HFFc6 (cell line): ENCODE measurements at regions not wholly inside any gene's neighbourhood (a gene's known extent, or its start where the extent isn't known, plus 50 kb on each side); places are given as distances from the start of the nearest gene placed in this dataset.

ENCODE experiments used
- DNase-seq: peaks from one replicate; pipeline ENCODE4 v3.0.0-alpha.2; 2018
- H3K27ac Mint-ChIP-seq: 2 replicates; pipeline ENCODE4 v1.8.0; 2020; ENCODE audit warnings: mild to moderate bottlenecking, mixed read lengths
- H3K27me3 Mint-ChIP-seq: 2 replicates; pipeline ENCODE4 v1.8.0; 2021; ENCODE audit warnings: mild to moderate bottlenecking, moderate library complexity, mixed read lengths; ENCODE audit not compliant: insufficient read depth
- H3K36me3 Mint-ChIP-seq: 2 replicates; pipeline ENCODE4 v1.8.0; 2021; ENCODE audit warnings: low read depth, mixed read lengths
- H3K4me1 Mint-ChIP-seq: 2 replicates; pipeline ENCODE4 v1.8.0; 2020; ENCODE audit warnings: low read depth, mixed read lengths
- H3K4me3 Mint-ChIP-seq: 2 replicates; pipeline ENCODE4 v1.8.0; 2020; ENCODE audit warnings: mild to moderate bottlenecking, moderate library complexity, mixed read lengths
- H3K9me3 Mint-ChIP-seq: 2 replicates; pipeline ENCODE4 v1.8.0; 2020; ENCODE audit warnings: mild to moderate bottlenecking, mixed read lengths
- TF ChIP-seq, protein P1 (sequence below): fragments of 200-600 bp; sonication (generic); IDR thresholded peaks from 2 replicates; pipeline ENCODE4 v1.5.0; 2021; ENCODE audit warnings: antibody characterized with exemption, mild to moderate bottlenecking

DNA sequence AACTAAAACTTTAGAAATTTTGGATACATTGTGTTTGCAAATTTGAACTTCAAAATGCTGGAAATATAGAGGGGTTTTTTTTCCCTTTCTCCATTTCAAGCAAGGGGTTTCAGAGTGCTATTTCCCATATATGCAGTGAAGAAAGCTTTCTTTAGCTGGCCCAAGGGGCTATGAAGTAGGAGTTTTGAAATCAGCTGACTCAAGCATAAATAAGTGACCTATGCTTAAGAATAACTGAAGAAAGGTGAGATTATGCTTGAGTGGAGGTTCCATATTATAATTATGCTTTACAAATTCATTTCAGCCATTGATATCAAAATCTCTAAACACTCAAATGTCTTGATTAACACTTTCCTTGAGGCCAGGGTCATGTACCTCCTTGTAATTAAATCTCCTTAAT lies 51.0 kb upstream of the RBBP8 start:
- no peak for DNase-seq
- no peak overlapping the region for H3K4me3 Mint-ChIP-seq
- H3K27ac Mint-ChIP-seq, result no peak overlapping the region
- no peaks in the 10 kb centered on the region for H3K4me1 Mint-ChIP-seq
- H3K9me3 Mint-ChIP-seq, result no peaks in the 10 kb centered on the region
- H3K36me3 Mint-ChIP-seq, result no peaks in the 10 kb centered on the region
- H3K27me3 Mint-ChIP-seq, result peaks cover 19% of the 10 kb centered on the region
- TF ChIP-seq, protein P1, sequence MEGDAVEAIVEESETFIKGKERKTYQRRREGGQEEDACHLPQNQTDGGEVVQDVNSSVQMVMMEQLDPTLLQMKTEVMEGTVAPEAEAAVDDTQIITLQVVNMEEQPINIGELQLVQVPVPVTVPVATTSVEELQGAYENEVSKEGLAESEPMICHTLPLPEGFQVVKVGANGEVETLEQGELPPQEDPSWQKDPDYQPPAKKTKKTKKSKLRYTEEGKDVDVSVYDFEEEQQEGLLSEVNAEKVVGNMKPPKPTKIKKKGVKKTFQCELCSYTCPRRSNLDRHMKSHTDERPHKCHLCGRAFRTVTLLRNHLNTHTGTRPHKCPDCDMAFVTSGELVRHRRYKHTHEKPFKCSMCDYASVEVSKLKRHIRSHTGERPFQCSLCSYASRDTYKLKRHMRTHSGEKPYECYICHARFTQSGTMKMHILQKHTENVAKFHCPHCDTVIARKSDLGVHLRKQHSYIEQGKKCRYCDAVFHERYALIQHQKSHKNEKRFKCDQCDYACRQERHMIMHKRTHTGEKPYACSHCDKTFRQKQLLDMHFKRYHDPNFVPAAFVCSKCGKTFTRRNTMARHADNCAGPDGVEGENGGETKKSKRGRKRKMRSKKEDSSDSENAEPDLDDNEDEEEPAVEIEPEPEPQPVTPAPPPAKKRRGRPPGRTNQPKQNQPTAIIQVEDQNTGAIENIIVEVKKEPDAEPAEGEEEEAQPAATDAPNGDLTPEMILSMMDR, result no peak

DNA sequence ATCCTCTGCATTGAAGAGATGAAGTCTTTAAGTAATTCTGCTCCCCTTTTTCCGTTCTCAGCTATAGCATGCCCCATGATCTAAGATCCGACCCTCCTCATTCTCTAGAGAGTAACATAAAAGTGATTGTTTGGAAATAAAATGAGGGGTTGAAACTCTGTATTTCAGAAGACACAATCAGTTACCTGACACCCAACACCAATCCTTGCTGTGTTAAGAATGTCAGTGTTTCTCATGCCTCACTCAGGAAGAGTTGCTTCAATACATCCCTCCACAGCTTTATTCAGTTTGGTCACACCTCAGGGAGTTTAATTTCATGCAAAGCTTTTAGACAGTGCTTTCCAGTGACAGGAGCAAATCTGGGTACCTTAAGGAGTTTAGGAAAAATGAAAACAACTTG lies 49.9 kb upstream of the RBBP8 start:
- Mint-ChIP-seq H3K27ac (no peak overlapping the region), H3K9me3 (no peaks in the 10 kb centered on the region), H3K27me3 (peaks cover 23% of the 10 kb centered on the region), H3K4me1 (no peaks in the 10 kb centered on the region), H3K36me3 (no peaks in the 10 kb centered on the region), H3K4me3 (no peak overlapping the region)
- DNase-seq, result no peak
- TF ChIP-seq, protein P1, result no peak
